NCI-H1930 (cell line): ENCODE measurements at regions not wholly inside any gene's neighbourhood (a gene's known extent, or its start where the extent isn't known, plus 50 kb on each side); places are given as distances from the start of the nearest gene placed in this dataset.
"Not testable (repeated sequence)": the region's sequence is repeated elsewhere in the genome, so short reads cannot be mapped to it uniquely, and the experiment has no call there.

ENCODE experiments used
- DNase-seq, 2 experiments: peaks; one replicate each; lab custom pipeline; 2025; lab: John Stamatoyannopoulos, UW

GRCh38 chr1:229859026-229859425 is 208.0 kb upstream of the GALNT2 start:
- DNase-seq, result no peak

GRCh38 chr1:229860926-229861325 is 206.1 kb upstream of the GALNT2 start:
- no peak for DNase-seq

- no peak for DNase-seq
Observed at GRCh38 chr1:229862017-229862774, 204.8 kb upstream of the GALNT2 start.

GRCh38 chr1:229863651-229864545 is 203.1 kb upstream of the GALNT2 start:
- no peak for DNase-seq

GRCh38 chr1:229864686-229865230 is 202.3 kb upstream of the GALNT2 start:
- no peak for DNase-seq

- DNase-seq, result not testable (repeated sequence)
Observed at GRCh38 chr1:229865321-229865720, 201.7 kb upstream of the GALNT2 start.

- no peak for DNase-seq
Observed at GRCh38 chr1:229867726-229868125, 199.3 kb upstream of the GALNT2 start.

GRCh38 chr1:229869240-229869639 is 197.8 kb upstream of the GALNT2 start:
- no peak for DNase-seq

GRCh38 chr1:229869687-229870086 is 197.4 kb upstream of the GALNT2 start:
- no peak for DNase-seq

- DNase-seq, result no peak
Observed at GRCh38 chr1:229870381-229870780, 196.7 kb upstream of the GALNT2 start.

GRCh38 chr1:229871078-229871676 is 195.9 kb upstream of the GALNT2 start:
- no peak for DNase-seq

- DNase-seq, result no peak
Observed at GRCh38 chr1:229874136-229874535, 192.9 kb upstream of the GALNT2 start.

- DNase-seq, result no peak
Observed at GRCh38 chr1:229874609-229875008, 192.4 kb upstream of the GALNT2 start.

- no peak for DNase-seq
Observed at GRCh38 chr1:229875086-229875485, 192.0 kb upstream of the GALNT2 start.

- no peak for DNase-seq
Observed at GRCh38 chr1:229879746-229880145, 187.3 kb upstream of the GALNT2 start.

- no peak for DNase-seq
Observed at GRCh38 chr1:229880271-229881170, 186.5 kb upstream of the GALNT2 start.

- DNase-seq, result no peak
Observed at GRCh38 chr1:229882621-229883020, 184.4 kb upstream of the GALNT2 start.

- DNase-seq, result no peak
Observed at GRCh38 chr1:229883504-229884200, 183.4 kb upstream of the GALNT2 start.

GRCh38 chr1:229884765-229885164 is 182.3 kb upstream of the GALNT2 start:
- DNase-seq, result no peak

- DNase-seq, result no peak
Observed at GRCh38 chr1:229885568-229886495, 181.2 kb upstream of the GALNT2 start.
